A673 (cell line): ENCODE measurements at regions not wholly inside any gene's neighbourhood (a gene's known extent, or its start where the extent isn't known, plus 50 kb on each side); places are given as distances from the start of the nearest gene placed in this dataset.

Experiments used
- CTCF ChIP-seq: fragments of 300-800, 200-600 bp; sonication (generic); conservative IDR thresholded peaks from 2 replicates; pipeline ENCODE4 v1.5.1; 2017; ENCODE audit warnings: low read depth, mild to moderate bottlenecking, antibody characterized with exemption, low read length, moderate library complexity, mixed read lengths
- EZH2 ChIP-seq: fragments of 200-600 bp; sonication (generic); IDR thresholded peaks from 2 replicates; pipeline ENCODE4 v1.6.1; 2017; ENCODE audit warnings: borderline replicate concordance, low read depth, mild to moderate bottlenecking, mixed read lengths, antibody characterized with exemption, low read length; ENCODE audit not compliant: poor library complexity, severe bottlenecking

GRCh38 chr5:173739741-173740140 is 123.3 kb upstream of the BOD1 start:
- no peak for TF ChIP-seq CTCF
- TF ChIP-seq EZH2, result no peak
